WTC11 (cell line): ENCODE measurements at regions not wholly inside any gene's neighbourhood (a gene's known extent, or its start where the extent isn't known, plus 50 kb on each side); places are given as distances from the start of the nearest gene placed in this dataset.

Experiments
- ATAC-seq: fragments of 200-7000 bp; cut with Tn5 transposase; 2 replicates; pipeline ENCODE4 v1.10.0; 2021; ENCODE audit warnings: mild to moderate bottlenecking, moderate library complexity
- CTCF ChIA-PET: fragments of 300-600 bp; sonication (Branson Sonifier 250); formaldehyde crosslinking; loops from one replicate; lab custom pipeline; 2021; ENCODE audit warnings: antibody characterized with exemption; lab: Charles Lee
- POLR2A ChIA-PET: fragments of 350-600 bp; sonication (Branson Sonifier 250); formaldehyde crosslinking; loops from one replicate; lab custom pipeline; 2021; ENCODE audit warnings: antibody characterized with exemption; lab: Charles Lee
- DNase-seq: peaks from one replicate; pipeline ENCODE4 v3.0.0; 2021; ENCODE audit warnings: low spot score
- H3K27ac Mint-ChIP-seq: 2 replicates; pipeline ENCODE4 v1.8.0; 2021; ENCODE audit warnings: mixed read lengths
- H3K27me3 Mint-ChIP-seq: 2 replicates; pipeline ENCODE4 v1.8.0; 2021; ENCODE audit warnings: low read depth, mild to moderate bottlenecking, moderate library complexity, mixed read lengths
- H3K36me3 Mint-ChIP-seq: 2 replicates; pipeline ENCODE4 v1.8.0; 2021; ENCODE audit warnings: mixed read lengths
- H3K4me1 Mint-ChIP-seq: 2 replicates; pipeline ENCODE4 v1.8.0; 2022; ENCODE audit warnings: mixed read lengths
- H3K4me3 Mint-ChIP-seq: 2 replicates; pipeline ENCODE4 v1.8.0; 2021; ENCODE audit warnings: mild to moderate bottlenecking, moderate library complexity, mixed read lengths
- H3K9me3 Mint-ChIP-seq: 2 replicates; pipeline ENCODE4 v1.8.0; 2021; ENCODE audit warnings: mixed read lengths
- AFF4 ChIP-seq: sonication (generic); formaldehyde crosslinking; IDR thresholded peaks from 2 replicates; pipeline ENCODE4 v1.8.1; 2023; ENCODE audit warnings: mild to moderate bottlenecking, missing genetic modification reagents, borderline replicate concordance
- CBFB ChIP-seq: sonication (generic); formaldehyde crosslinking; IDR thresholded peaks from 2 replicates; pipeline ENCODE4 v1.8.1; 2022; ENCODE audit warnings: mild to moderate bottlenecking, low read depth, missing genetic modification reagents
- ELF4 ChIP-seq: sonication (generic); formaldehyde crosslinking; IDR thresholded peaks from 2 replicates; pipeline ENCODE4 v1.8.1; 2022; ENCODE audit warnings: low read depth, mild to moderate bottlenecking, moderate library complexity, missing genetic modification reagents
- ETV6 ChIP-seq: sonication (generic); formaldehyde crosslinking; IDR thresholded peaks from 2 replicates; pipeline ENCODE4 v1.8.1; 2022; ENCODE audit warnings: mild to moderate bottlenecking, missing genetic modification reagents
- HMGA2 ChIP-seq: fragments of 250-450 bp; sonication (Bioruptor Pico); IDR thresholded peaks from 2 replicates; pipeline ENCODE4 v1.4.0; 2021; ENCODE audit warnings: mild to moderate bottlenecking, moderate library complexity
- NR2C2 ChIP-seq: sonication (generic); formaldehyde crosslinking; IDR thresholded peaks from 2 replicates; pipeline ENCODE4 v1.8.0; 2022; ENCODE audit warnings: mild to moderate bottlenecking, missing genetic modification reagents
- OVOL2 ChIP-seq: fragments of 250-450 bp; sonication (Bioruptor Pico); IDR thresholded peaks from 2 replicates; pipeline ENCODE4 v1.9.0; 2021; ENCODE audit warnings: mild to moderate bottlenecking, borderline replicate concordance
- RELA ChIP-seq: sonication (generic); formaldehyde crosslinking; IDR thresholded peaks from 2 replicates; pipeline ENCODE4 v1.8.1; 2022; ENCODE audit warnings: missing genetic modification reagents, mild to moderate bottlenecking, borderline replicate concordance
- SMAD3 ChIP-seq: sonication (generic); formaldehyde crosslinking; IDR thresholded peaks from 2 replicates; pipeline ENCODE4 v1.8.0; 2022; ENCODE audit warnings: missing genetic modification reagents, mild to moderate bottlenecking, borderline replicate concordance
- TCF7 ChIP-seq: sonication (generic); formaldehyde crosslinking; IDR thresholded peaks from 2 replicates; pipeline ENCODE4 v1.8.0; 2022; ENCODE audit warnings: mild to moderate bottlenecking, low read depth, missing genetic modification reagents, moderate library complexity
- ZNF232 ChIP-seq: sonication (generic); formaldehyde crosslinking; IDR thresholded peaks from 2 replicates; pipeline ENCODE4 v1.8.0; 2022; ENCODE audit warnings: mild to moderate bottlenecking, missing genetic modification reagents
- ZNF512 ChIP-seq: sonication (generic); formaldehyde crosslinking; IDR thresholded peaks from 2 replicates; pipeline ENCODE4 v1.8.1; 2022; ENCODE audit warnings: missing genetic modification reagents, borderline replicate concordance
- TF ChIP-seq, protein P1 (sequence below): sonication (generic); formaldehyde crosslinking; IDR thresholded peaks from 2 replicates; pipeline ENCODE4 v1.8.0; 2023; ENCODE audit warnings: missing genetic modification reagents, mild to moderate bottlenecking, borderline replicate concordance
- TF ChIP-seq, protein P2 (sequence below): fragments of 250-450 bp; sonication (Bioruptor Pico); conservative IDR thresholded peaks from 2 replicates; pipeline ENCODE4 v1.9.0; 2021; ENCODE audit warnings: mild to moderate bottlenecking
- TF ChIP-seq, protein P3 (sequence below): fragments of 250-450 bp; sonication (Bioruptor Pico); IDR thresholded peaks from 2 replicates; pipeline ENCODE4 v1.9.0; 2021; ENCODE audit warnings: mild to moderate bottlenecking, borderline replicate concordance
- TF ChIP-seq, protein P4 (sequence below): fragments of 250-450 bp; sonication (Bioruptor Pico); IDR thresholded peaks from 2 replicates; pipeline ENCODE4 v1.9.0; 2021; ENCODE audit warnings: mild to moderate bottlenecking
- TF ChIP-seq, protein P5 (sequence below): sonication (generic); formaldehyde crosslinking; IDR thresholded peaks from 2 replicates; pipeline ENCODE4 v1.8.1; 2023; ENCODE audit warnings: mild to moderate bottlenecking, missing genetic modification reagents, moderate library complexity

DNA sequence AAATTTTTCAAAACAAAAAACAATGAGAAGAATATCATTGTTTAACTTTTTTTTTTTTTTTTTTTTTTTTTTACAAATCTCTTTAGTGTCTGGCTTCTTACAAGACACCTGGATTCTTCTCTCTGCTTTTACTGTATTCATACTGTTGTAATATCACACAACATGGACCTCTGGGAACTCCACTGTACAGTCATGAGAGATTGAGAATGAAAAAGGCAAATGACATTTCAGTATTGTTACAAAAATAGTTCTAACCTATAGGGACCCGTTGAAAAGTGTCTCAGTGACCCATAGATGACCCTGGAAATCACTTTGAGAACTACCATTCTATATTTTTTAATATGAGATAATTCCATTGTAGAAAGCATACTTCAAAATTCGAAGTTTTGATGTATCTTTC, 124.4 kb downstream of the SLIT2 start:
- ATAC-seq, result no peak
- no peak overlapping the region for H3K27ac Mint-ChIP-seq
- H3K36me3 Mint-ChIP-seq, result no peaks in the 10 kb centered on the region
- no peak for TF ChIP-seq TCF7 (CRISPR knock-in tag)
- no peak for TF ChIP-seq OVOL2
- TF ChIP-seq, protein P1, sequence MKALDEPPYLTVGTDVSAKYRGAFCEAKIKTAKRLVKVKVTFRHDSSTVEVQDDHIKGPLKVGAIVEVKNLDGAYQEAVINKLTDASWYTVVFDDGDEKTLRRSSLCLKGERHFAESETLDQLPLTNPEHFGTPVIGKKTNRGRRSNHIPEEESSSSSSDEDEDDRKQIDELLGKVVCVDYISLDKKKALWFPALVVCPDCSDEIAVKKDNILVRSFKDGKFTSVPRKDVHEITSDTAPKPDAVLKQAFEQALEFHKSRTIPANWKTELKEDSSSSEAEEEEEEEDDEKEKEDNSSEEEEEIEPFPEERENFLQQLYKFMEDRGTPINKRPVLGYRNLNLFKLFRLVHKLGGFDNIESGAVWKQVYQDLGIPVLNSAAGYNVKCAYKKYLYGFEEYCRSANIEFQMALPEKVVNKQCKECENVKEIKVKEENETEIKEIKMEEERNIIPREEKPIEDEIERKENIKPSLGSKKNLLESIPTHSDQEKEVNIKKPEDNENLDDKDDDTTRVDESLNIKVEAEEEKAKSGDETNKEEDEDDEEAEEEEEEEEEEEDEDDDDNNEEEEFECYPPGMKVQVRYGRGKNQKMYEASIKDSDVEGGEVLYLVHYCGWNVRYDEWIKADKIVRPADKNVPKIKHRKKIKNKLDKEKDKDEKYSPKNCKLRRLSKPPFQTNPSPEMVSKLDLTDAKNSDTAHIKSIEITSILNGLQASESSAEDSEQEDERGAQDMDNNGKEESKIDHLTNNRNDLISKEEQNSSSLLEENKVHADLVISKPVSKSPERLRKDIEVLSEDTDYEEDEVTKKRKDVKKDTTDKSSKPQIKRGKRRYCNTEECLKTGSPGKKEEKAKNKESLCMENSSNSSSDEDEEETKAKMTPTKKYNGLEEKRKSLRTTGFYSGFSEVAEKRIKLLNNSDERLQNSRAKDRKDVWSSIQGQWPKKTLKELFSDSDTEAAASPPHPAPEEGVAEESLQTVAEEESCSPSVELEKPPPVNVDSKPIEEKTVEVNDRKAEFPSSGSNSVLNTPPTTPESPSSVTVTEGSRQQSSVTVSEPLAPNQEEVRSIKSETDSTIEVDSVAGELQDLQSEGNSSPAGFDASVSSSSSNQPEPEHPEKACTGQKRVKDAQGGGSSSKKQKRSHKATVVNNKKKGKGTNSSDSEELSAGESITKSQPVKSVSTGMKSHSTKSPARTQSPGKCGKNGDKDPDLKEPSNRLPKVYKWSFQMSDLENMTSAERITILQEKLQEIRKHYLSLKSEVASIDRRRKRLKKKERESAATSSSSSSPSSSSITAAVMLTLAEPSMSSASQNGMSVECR (CRISPR knock-in tag), result no peak
- TF ChIP-seq ZNF512, result no peak
- TF ChIP-seq ELF4 (CRISPR knock-in tag), result no peak
- TF ChIP-seq, protein P2, sequence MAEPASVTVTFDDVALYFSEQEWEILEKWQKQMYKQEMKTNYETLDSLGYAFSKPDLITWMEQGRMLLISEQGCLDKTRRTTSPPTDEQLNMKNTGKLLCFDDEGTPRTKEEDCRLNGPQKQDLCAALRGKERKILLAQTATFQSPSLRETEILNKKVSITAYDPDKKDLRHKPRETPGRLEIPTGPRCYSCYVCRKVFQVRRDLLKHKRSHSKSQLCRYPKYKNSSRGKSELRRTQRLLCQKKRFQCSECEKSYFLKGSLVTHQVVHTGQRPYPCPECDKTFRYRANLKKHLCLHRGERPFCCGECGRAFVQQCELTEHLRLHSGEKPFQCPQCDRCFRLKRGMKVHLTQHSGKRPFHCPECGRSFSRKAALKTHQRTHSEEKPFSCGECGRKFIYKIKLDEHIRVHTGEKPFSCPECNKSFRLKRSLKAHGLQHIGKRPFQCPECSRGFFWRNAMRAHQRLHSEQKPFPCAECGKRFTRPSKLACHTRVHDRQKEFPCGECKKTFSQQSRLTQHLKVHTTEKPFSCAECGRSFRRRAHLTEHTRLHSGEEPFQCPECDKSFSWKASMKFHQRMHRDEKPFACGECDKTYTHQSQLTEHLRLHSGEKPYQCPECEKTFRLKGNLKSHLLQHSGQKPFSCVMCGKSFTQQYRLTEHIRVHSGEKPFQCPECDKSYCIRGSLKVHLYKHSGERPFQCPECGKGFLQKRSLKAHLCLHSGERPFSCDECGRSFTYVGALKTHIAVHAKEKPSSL (CRISPR knock-in tag), result no peak
- TF ChIP-seq CBFB, result no peak
- no peak for TF ChIP-seq ETV6
- TF ChIP-seq HMGA2 (CRISPR knock-in tag), result no peak
- TF ChIP-seq, protein P3, sequence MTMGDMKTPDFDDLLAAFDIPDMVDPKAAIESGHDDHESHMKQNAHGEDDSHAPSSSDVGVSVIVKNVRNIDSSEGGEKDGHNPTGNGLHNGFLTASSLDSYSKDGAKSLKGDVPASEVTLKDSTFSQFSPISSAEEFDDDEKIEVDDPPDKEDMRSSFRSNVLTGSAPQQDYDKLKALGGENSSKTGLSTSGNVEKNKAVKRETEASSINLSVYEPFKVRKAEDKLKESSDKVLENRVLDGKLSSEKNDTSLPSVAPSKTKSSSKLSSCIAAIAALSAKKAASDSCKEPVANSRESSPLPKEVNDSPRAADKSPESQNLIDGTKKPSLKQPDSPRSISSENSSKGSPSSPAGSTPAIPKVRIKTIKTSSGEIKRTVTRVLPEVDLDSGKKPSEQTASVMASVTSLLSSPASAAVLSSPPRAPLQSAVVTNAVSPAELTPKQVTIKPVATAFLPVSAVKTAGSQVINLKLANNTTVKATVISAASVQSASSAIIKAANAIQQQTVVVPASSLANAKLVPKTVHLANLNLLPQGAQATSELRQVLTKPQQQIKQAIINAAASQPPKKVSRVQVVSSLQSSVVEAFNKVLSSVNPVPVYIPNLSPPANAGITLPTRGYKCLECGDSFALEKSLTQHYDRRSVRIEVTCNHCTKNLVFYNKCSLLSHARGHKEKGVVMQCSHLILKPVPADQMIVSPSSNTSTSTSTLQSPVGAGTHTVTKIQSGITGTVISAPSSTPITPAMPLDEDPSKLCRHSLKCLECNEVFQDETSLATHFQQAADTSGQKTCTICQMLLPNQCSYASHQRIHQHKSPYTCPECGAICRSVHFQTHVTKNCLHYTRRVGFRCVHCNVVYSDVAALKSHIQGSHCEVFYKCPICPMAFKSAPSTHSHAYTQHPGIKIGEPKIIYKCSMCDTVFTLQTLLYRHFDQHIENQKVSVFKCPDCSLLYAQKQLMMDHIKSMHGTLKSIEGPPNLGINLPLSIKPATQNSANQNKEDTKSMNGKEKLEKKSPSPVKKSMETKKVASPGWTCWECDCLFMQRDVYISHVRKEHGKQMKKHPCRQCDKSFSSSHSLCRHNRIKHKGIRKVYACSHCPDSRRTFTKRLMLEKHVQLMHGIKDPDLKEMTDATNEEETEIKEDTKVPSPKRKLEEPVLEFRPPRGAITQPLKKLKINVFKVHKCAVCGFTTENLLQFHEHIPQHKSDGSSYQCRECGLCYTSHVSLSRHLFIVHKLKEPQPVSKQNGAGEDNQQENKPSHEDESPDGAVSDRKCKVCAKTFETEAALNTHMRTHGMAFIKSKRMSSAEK (CRISPR knock-in tag), result no peak
- TF ChIP-seq, protein P4, sequence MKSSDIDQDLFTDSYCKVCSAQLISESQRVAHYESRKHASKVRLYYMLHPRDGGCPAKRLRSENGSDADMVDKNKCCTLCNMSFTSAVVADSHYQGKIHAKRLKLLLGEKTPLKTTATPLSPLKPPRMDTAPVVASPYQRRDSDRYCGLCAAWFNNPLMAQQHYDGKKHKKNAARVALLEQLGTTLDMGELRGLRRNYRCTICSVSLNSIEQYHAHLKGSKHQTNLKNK, result no peak
- TF ChIP-seq SMAD3, result no peak
- no peak for TF ChIP-seq NR2C2 (CRISPR knock-in tag)
- TF ChIP-seq, protein P5, sequence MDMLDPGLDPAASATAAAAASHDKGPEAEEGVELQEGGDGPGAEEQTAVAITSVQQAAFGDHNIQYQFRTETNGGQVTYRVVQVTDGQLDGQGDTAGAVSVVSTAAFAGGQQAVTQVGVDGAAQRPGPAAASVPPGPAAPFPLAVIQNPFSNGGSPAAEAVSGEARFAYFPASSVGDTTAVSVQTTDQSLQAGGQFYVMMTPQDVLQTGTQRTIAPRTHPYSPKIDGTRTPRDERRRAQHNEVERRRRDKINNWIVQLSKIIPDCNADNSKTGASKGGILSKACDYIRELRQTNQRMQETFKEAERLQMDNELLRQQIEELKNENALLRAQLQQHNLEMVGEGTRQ (CRISPR knock-in tag), result no peak
- TF ChIP-seq RELA (CRISPR knock-in tag), result no peak
- no peak for TF ChIP-seq ZNF232 (CRISPR knock-in tag)
- TF ChIP-seq AFF4 (CRISPR knock-in tag), result no peak
- TF ChIP-seq, all 79 proteins: peak for 0
- POLR2A ChIA-PET, result no interaction called here
- H3K9me3 Mint-ChIP-seq, result no peaks in the 10 kb centered on the region
- DNase-seq, result no peak
- H3K27me3 Mint-ChIP-seq, result no peaks in the 10 kb centered on the region
- CTCF ChIA-PET, result no interaction called here
- H3K4me1 Mint-ChIP-seq, result peaks cover 15% of the 10 kb centered on the region
- no peak overlapping the region for H3K4me3 Mint-ChIP-seq
